ENCODE measurements at regions not wholly inside any gene's neighbourhood (a gene's known extent, or its start where the extent isn't known, plus 50 kb on each side); places are given as distances from the start of the nearest gene placed in this dataset.
"Not testable (repeated sequence)": the region's sequence is repeated elsewhere in the genome, so short reads cannot be mapped to it uniquely, and the experiment has no call there.

DNA sequence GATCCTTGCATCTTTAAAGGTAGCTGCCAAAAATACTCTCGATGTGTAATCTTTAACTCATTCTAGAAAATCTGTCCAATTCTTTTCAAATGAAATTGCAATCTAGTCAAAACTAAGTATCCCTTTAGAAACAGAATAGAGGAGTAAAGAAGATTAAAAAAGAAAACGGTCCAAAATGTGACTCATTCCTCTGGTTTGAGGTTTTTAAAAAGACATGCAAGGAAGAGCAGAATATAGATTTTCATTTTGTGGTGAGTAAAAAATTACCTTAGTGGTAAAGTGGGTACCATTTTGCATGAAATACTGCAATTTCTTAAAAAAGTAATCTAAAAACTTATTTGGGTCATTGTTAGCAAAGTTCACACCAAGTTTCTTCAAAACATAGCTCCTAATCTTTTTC, 108.4 kb downstream of the BRMS1L start:
- DNase-seq = no peak

DNA sequence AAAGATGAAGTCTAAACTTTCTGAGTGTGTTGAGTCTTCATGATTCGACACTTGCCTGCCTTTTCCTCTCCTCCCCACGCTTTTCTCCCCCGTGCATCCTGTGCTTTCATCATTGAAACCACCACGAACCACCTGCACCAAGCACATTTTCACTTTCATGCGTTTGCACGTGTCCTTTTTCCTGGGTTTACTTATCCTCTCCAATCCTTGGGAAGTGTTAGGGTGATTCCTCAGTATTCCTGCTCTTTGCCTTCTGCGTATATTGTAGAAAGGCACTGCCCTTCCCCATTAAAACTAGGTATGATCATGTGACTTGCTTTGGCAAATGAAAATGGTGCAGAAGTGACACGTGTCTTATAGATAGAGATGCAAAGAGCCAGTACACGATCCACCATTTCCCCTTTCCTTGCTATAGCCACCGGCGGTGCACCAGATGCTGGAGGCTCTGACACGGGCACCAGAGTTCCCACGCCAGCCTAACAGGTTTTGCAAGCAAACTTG, 106.6 kb downstream of the BRMS1L start:
- DNase-seq = no peak

DNA sequence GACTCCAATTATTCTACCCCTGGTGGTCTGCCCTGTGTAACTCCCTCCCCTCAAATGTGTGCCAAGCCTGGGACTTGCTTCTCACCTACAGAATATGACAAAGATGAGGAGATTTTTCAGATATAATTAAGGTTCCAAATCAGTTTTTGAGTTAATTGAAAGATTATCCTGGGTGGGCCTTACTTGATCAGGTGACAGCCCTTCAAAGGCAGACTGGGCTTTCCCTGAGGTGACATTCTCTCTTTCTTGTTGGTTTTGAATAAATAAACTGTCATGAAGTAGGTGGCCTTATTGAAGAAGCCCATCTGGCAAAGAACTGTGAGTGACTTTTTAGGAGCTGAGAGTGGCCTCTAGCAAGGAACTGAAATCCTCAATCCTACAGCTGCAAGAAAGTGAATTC, 106.0 kb downstream of the BRMS1L start:
- no peak for DNase-seq

DNA sequence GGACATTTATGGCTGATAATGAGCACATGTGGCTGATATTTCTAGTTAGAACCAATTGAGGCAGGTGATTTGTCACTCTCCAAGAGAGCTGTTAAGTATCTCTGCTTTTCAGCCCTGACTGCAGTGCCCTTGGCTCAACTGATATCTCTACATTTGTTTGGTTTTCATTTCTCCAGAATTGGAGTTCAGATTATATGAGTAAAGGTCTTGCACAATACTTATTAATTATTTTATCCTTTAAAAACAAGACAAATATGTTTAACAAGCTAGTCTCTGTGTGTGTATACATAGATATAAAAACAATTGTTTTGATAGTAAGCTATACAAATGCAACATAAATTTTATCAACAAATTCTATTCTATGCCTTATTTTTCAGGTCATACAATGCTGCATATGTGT, 105.2 kb downstream of the BRMS1L start:
- no peak for DNase-seq

DNA sequence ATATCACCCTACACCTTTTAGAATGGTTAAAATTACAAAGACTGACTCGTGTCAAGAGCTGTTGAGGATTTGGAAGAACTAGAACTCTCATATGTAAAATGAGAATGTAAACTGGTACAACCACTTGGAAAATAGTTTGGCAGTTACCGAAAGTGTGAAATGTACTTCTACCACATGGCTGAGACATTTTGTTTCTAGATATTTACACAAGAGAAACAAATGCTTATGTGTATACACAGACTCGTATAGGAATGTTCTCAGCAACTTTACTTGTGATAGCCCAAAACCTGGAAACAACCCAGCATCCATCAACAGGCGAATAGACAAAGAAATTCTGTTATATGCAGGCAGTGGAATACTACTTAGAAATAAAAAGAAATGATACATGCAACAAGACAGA, 103.0 kb downstream of the BRMS1L start:
- no peak for DNase-seq

DNA sequence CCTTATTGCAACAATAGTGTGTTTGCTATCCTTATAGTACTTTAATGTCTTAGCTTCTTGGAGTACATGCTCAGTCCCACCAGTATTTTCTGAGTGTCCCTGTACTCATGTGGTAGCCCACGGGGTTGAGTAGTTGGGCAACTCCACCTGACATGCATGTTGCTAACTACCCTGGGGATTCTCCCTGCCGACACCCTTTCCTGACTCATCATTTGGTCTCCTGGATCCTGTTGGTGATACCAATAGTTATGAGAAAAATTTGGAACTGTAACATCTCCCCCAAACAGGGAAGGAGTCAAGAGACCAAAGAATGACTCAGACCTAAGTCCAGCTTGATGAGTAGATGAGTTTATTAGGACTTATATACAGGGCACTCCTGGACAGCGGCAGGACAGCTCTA, 101.6 kb downstream of the BRMS1L start:
- DNase-seq = no peak

DNA sequence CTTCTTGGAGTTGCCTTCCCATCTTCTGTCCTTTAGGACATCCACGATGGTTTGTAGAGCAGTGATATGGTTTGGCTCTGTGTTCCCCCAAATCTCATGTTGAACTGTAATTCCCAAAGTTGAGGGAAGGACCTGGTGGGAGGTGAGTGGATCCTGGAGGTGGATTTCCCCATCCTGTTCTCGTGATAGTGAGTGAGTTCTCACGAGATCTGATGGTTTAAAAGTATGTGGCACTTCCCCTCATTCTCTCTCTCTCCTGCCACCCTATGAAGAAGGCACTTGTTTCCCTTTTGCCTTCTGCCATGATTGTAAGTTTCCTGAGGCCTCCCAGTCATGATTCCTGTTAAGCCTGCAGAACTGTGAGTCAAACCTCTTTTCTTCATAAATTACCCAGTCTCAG, 99.2 kb downstream of the BRMS1L start:
- no peak for DNase-seq

DNA sequence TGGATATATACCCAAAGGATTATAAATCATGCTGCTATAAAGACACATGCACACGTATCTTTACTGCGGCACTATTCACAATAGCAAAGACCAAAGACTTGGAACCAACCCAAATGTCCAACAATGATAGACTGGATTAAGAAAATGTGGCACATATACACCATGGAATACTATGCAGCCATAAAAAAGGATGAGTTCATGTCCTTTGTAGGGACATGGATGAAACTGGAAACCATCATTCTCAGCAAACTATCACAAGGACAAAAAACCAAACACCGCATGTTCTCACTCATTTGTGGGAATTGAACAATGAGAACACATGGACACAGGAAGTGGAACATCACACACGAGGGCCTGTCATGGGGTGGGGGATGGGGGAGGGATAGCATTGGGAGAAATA, 96.5 kb downstream of the BRMS1L start:
- not testable (repeated sequence) for DNase-seq

DNA sequence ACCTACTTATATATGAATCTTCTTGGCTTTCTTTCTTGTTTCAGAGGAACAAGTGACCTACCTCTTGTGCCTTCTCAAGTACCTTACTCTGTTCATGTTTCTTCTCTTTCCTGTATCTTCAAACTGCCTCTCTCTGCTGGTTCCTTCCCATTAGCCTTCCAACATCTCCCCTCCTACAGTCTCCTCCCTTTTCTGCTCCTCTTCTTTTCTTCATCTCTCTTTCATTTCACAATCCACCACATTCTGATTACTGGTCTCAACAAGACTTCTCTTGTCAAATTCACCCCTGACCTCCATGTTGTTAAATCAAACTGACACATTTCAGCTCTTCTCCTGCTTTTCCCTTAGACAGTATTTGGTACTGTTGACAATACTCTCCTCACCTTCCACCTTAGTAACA, 95.6 kb downstream of the BRMS1L start:
- DNase-seq = no peak
